ENCODE measurements at regions not wholly inside any gene's neighbourhood (a gene's known extent, or its start where the extent isn't known, plus 50 kb on each side); places are given as distances from the start of the nearest gene placed in this dataset.

DNA sequence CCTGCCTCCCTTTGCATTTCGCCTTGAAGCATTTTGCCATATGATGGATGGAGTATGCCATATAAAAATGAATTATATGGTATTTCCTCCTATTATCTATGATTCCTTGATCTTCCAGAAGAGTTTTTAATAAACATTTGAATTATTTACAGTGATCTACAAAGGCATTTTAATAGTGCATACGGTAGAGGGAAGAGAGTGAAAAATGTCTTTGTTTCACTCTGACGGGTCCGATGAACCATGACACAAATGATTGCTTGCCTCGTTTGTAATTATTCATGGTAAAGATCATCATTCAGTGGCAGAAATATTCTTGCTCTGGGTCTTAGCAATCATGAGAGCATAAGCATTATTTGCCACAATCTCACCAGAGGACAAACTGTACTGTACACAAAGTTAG, 1010.9 kb downstream of the NTRK3 start:
- Histone ChIP-seq H3K27ac (ENCODE audit: low read depth in 1 of 2, low read length in 2 of 2) (no peak overlapping the region), H3K9me3 (ENCODE audit: control insufficient read depth in 1 of 2, insufficient read depth in 1 of 2, low read length in 2 of 2) (no peaks in the 10 kb centered on the region), H3K27me3 (ENCODE audit: control insufficient read depth in 1 of 2, insufficient read depth in 2 of 2, low read length in 2 of 2) (no peaks in the 10 kb centered on the region), H3K4me3 (ENCODE audit: low read length) (no peak overlapping the region), H3K36me3 (ENCODE audit: insufficient read depth, low read length) (no peaks in the 10 kb centered on the region), H3K4me1 (ENCODE audit: insufficient read depth, low read length) (no peaks in the 10 kb centered on the region)
- Mint-ChIP-seq H3K27me3 (no peaks in the 10 kb centered on the region), H3K4me3 (no peak overlapping the region), H3K9me3 (no peaks in the 10 kb centered on the region), H3K4me1 (ENCODE audit: low read depth) (no peaks in the 10 kb centered on the region), H3K27ac (no peak overlapping the region), H3K36me3 (ENCODE audit: low read depth) (no peaks in the 10 kb centered on the region)
- intact Hi-C loops (cut with DNase I, micrococcal nuclease): no loop called here
- ATAC-seq (ENCODE audit: poor library complexity): no peak
- TF ChIP-seq, protein P1, sequence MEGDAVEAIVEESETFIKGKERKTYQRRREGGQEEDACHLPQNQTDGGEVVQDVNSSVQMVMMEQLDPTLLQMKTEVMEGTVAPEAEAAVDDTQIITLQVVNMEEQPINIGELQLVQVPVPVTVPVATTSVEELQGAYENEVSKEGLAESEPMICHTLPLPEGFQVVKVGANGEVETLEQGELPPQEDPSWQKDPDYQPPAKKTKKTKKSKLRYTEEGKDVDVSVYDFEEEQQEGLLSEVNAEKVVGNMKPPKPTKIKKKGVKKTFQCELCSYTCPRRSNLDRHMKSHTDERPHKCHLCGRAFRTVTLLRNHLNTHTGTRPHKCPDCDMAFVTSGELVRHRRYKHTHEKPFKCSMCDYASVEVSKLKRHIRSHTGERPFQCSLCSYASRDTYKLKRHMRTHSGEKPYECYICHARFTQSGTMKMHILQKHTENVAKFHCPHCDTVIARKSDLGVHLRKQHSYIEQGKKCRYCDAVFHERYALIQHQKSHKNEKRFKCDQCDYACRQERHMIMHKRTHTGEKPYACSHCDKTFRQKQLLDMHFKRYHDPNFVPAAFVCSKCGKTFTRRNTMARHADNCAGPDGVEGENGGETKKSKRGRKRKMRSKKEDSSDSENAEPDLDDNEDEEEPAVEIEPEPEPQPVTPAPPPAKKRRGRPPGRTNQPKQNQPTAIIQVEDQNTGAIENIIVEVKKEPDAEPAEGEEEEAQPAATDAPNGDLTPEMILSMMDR (IDR thresholded peaks at IDR 0.05): no peak
- ChIA-PET CTCF (no interaction called here), POLR2A (no interaction called here)
- no peak for DNase-seq

DNA sequence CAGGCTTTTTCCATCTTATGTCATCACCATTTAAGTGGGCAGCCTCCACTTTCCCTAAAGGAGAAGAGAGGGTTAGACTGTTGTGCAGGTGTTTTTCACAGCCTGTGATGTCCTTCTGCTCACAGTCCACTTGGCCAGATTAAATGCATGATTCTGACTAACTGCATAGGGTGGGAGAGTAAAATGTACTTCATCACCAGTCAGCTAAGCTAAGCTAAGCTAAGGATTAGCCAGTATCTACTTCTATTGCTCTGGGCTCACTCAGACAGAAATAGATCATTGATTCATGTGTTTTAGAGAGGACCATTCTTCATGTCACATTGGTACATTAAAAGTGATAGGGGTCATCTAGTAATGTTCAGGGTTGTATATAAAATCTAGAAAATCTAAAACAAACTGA, 1013.1 kb downstream of the NTRK3 start:
- Histone ChIP-seq H3K27me3 (ENCODE audit: control insufficient read depth in 1 of 2, insufficient read depth in 2 of 2, low read length in 2 of 2) (no peaks in the 10 kb centered on the region), H3K9me3 (ENCODE audit: control insufficient read depth in 1 of 2, insufficient read depth in 1 of 2, low read length in 2 of 2) (no peaks in the 10 kb centered on the region), H3K4me1 (ENCODE audit: insufficient read depth, low read length) (no peaks in the 10 kb centered on the region), H3K27ac (ENCODE audit: low read depth in 1 of 2, low read length in 2 of 2) (no peak overlapping the region), H3K36me3 (ENCODE audit: insufficient read depth, low read length) (no peaks in the 10 kb centered on the region), H3K4me3 (ENCODE audit: low read length) (no peak overlapping the region)
- no peak for DNase-seq
- ChIA-PET POLR2A (no interaction called here), CTCF (no interaction called here)
- H3K36me3 Mint-ChIP-seq (ENCODE audit: low read depth): no peaks in the 10 kb centered on the region
- no peak overlapping the region for H3K27ac Mint-ChIP-seq
- no peak for ATAC-seq (ENCODE audit: poor library complexity)
- no peaks in the 10 kb centered on the region for H3K9me3 Mint-ChIP-seq
- intact Hi-C loops (cut with DNase I, micrococcal nuclease): no loop called here
- H3K4me1 Mint-ChIP-seq (ENCODE audit: low read depth): no peaks in the 10 kb centered on the region
- H3K27me3 Mint-ChIP-seq: no peaks in the 10 kb centered on the region
- TF ChIP-seq, protein P1 (IDR thresholded peaks at IDR 0.05): no peak
- no peak overlapping the region for H3K4me3 Mint-ChIP-seq

DNA sequence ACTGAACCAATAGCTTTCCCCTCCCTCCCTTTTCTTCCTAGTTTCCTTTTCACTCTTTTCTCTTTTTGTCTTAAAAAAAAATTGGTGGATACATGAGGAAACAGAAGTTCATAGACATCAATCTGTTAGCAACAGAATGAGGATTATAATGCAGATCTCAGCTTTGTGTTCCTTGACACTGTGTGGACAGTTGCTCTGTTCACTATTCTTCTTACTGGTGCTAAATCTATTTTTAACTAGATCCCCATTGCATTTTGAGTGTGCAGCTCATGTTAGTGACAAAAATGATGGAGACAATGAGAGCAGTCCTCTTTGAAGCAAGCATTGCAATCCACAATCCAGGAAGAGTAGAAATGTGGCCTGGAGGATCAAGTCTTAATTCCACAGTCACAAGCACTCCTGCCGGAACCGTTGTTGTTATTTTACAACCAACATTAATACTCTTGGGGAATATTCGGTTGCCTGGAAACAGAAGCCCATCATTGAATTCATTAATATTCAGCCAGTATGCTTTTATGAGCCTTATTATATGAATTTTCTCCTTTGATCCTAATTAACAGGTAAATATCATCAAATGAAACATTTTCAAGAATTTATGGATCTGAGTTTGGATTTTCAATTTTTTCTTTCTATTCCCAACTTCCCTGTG, 1016.8 kb downstream of the NTRK3 start:
- TF ChIP-seq, protein P1 (IDR thresholded peaks at IDR 0.05): no peak
- Histone ChIP-seq H3K4me1 (ENCODE audit: insufficient read depth, low read length) (no peaks in the 10 kb centered on the region), H3K27ac (ENCODE audit: low read depth in 1 of 2, low read length in 2 of 2) (no peak overlapping the region), H3K36me3 (ENCODE audit: insufficient read depth, low read length) (no peaks in the 10 kb centered on the region), H3K27me3 (ENCODE audit: control insufficient read depth in 1 of 2, insufficient read depth in 2 of 2, low read length in 2 of 2) (no peaks in the 10 kb centered on the region), H3K9me3 (ENCODE audit: control insufficient read depth in 1 of 2, insufficient read depth in 1 of 2, low read length in 2 of 2) (peaks cover 0 to 8% of the 10 kb centered on the region in 2 experiments), H3K4me3 (ENCODE audit: low read length) (no peak overlapping the region)
- DNase-seq (no peak), ATAC-seq (ENCODE audit: poor library complexity) (no peak)
- Mint-ChIP-seq H3K4me1 (ENCODE audit: low read depth) (no peaks in the 10 kb centered on the region), H3K4me3 (no peak overlapping the region), H3K27me3 (no peaks in the 10 kb centered on the region), H3K9me3 (no peaks in the 10 kb centered on the region), H3K36me3 (ENCODE audit: low read depth) (no peaks in the 10 kb centered on the region), H3K27ac (no peak overlapping the region)
- intact Hi-C loops (cut with DNase I, micrococcal nuclease): no loop called here
- CTCF ChIA-PET: no interaction called here
- POLR2A ChIA-PET: no interaction called here

Measured in CD4-positive, alpha-beta T cell (primary cell).